ENCODE measurements at regions not wholly inside any gene's neighbourhood (a gene's known extent, or its start where the extent isn't known, plus 50 kb on each side); places are given as distances from the start of the nearest gene placed in this dataset.

DNA sequence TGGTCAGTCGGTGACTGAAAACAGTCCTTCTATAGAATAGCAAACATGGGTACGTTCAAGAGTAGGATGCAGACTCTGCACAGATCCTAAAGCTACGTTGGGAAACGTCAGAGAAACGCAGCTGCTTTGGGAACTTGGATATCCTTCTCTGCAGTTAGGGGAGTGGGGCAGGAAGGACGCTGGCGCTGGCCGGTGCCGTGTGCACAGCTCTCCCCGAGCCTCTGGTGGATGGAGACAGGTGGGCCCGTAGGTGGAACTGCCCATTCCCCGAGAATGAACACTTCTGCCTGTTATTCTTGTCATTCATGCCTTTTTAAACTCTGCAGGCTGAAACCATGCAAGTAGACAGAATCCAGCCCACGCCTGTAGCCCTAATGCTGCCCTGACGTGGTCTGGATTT, 91.7 kb upstream of the MBOAT2 start:
- intact Hi-C loops (cut with DNase I; ENCODE audit: low total_unique reads) = no loop called here
- in situ Hi-C loops (cut with MboI; ENCODE audit: low pct_ligation_motif_present in 1 of 4, low pct_unique_long_range_greater_than_20kb in 1 of 4, low sequenced_read_pairs in 3 of 4) = no loop called here
- H3K27me3 ChIP-seq = no peaks in the 10 kb centered on the region
- DNase-seq = no peak
- H3K4me3 ChIP-seq = no peak overlapping the region
- no peak for TF ChIP-seq EP300 (IDR thresholded peaks at IDR 0.05; ENCODE audit: low read depth)
- TF ChIP-seq, protein P1, sequence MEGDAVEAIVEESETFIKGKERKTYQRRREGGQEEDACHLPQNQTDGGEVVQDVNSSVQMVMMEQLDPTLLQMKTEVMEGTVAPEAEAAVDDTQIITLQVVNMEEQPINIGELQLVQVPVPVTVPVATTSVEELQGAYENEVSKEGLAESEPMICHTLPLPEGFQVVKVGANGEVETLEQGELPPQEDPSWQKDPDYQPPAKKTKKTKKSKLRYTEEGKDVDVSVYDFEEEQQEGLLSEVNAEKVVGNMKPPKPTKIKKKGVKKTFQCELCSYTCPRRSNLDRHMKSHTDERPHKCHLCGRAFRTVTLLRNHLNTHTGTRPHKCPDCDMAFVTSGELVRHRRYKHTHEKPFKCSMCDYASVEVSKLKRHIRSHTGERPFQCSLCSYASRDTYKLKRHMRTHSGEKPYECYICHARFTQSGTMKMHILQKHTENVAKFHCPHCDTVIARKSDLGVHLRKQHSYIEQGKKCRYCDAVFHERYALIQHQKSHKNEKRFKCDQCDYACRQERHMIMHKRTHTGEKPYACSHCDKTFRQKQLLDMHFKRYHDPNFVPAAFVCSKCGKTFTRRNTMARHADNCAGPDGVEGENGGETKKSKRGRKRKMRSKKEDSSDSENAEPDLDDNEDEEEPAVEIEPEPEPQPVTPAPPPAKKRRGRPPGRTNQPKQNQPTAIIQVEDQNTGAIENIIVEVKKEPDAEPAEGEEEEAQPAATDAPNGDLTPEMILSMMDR (IDR thresholded peaks at IDR 0.05) = no peak
- no peak for TF ChIP-seq POLR2A (IDR thresholded peaks at IDR 0.05)
- TF ChIP-seq POLR2AphosphoS5 (IDR thresholded peaks at IDR 0.05) = no peak
- peak overlapping the region in 2 of 4 donors; percentile 16 to 29 for H3K27ac ChIP-seq
- no peaks in the 10 kb centered on the region for H3K9me3 ChIP-seq
- no peaks in the 10 kb centered on the region for H3K36me3 ChIP-seq
- WGBS, 2 donors (ENCODE audit: low coverage in 1 of 2) = 83 to 85% methylated on average over 7 to 14 of the region's 14 CpGs
- H3K4me1 ChIP-seq = peaks cover 4 to 12% (median 9%) of the 10 kb centered on the region in 4 donors

DNA sequence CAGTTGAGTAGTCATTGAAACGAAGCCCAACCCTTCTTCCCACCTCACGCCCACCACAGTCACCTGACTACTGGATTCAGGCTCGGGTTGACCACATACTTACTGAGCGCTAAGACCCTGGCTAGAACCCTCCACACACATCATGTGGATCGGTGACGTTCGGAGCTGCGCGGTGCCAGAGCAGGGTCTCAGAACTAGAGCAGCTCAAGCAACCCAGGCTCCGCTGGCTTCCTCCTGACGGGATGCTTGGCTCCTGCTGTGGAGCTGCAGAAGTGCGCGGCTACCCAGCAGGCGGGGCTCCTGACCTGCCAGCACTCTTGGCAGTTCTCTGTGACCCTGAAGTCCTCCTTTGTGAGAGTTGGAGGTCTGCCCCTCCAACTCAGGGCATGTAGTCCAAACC, 90.6 kb upstream of the MBOAT2 start:
- no peaks in the 10 kb centered on the region for H3K9me3 ChIP-seq
- in situ Hi-C loops (cut with MboI; ENCODE audit: low pct_ligation_motif_present in 1 of 4, low pct_unique_long_range_greater_than_20kb in 1 of 4, low sequenced_read_pairs in 3 of 4) = no loop called here
- no peak overlapping the region for H3K27ac ChIP-seq
- no peaks in the 10 kb centered on the region for H3K27me3 ChIP-seq
- intact Hi-C loops (cut with DNase I; ENCODE audit: low total_unique reads) = no loop called here
- H3K4me1 ChIP-seq = peaks cover 4 to 12% (median 9%) of the 10 kb centered on the region in 4 donors
- TF ChIP-seq POLR2A (IDR thresholded peaks at IDR 0.05) = no peak
- no peak for TF ChIP-seq POLR2AphosphoS5 (IDR thresholded peaks at IDR 0.05)
- TF ChIP-seq EP300 (IDR thresholded peaks at IDR 0.05; ENCODE audit: low read depth) = no peak
- TF ChIP-seq, protein P1 (IDR thresholded peaks at IDR 0.05) = no peak
- no peaks in the 10 kb centered on the region for H3K36me3 ChIP-seq
- WGBS, 2 donors (ENCODE audit: low coverage in 1 of 2) = 93% methylated on average over 10 of the region's 14 CpGs; no CpG with 5 or more reads in 1 of the 2 donors
- DNase-seq = no peak
- H3K4me3 ChIP-seq = no peak overlapping the region

DNA sequence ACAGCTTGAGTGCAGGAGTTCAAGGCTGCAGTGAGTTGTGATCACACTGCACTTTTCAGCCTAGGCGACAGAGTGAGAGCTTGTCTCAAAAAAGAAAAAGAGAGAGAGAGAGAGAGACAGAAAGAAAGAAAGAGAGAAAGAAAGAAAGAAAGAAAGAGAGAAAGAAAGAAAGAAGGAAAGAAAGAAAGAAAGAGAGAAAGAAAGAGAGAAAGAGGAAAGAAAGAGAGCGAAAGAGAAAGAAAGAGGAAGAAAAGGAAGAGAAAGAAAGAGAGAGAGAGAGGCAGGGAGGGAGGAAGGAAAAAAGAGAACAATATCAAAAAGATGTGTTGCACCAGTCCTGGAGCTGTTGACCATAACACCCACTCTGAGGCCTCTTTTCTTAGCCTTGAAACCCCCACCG, 89.8 kb upstream of the MBOAT2 start:
- no peak overlapping the region for H3K27ac ChIP-seq
- no peaks in the 10 kb centered on the region for H3K36me3 ChIP-seq
- no peaks in the 10 kb centered on the region for H3K27me3 ChIP-seq
- H3K9me3 ChIP-seq = no peaks in the 10 kb centered on the region
- peaks cover 4 to 12% (median 9%) of the 10 kb centered on the region in 4 donors for H3K4me1 ChIP-seq
- intact Hi-C loops (cut with DNase I; ENCODE audit: low total_unique reads) = no loop called here
- TF ChIP-seq POLR2AphosphoS5 (IDR thresholded peaks at IDR 0.05) (no peak), POLR2A (IDR thresholded peaks at IDR 0.05) (no peak), EP300 (IDR thresholded peaks at IDR 0.05; ENCODE audit: low read depth) (no peak)
- TF ChIP-seq, protein P1 (IDR thresholded peaks at IDR 0.05) = no peak
- WGBS, 2 donors (ENCODE audit: low coverage in 1 of 2) = 77 to 82% methylated on average over 3 of the region's 3 CpGs
- no peak for DNase-seq
- no peak overlapping the region for H3K4me3 ChIP-seq
- in situ Hi-C loops (cut with MboI; ENCODE audit: low pct_ligation_motif_present in 1 of 4, low pct_unique_long_range_greater_than_20kb in 1 of 4, low sequenced_read_pairs in 3 of 4) = no loop called here

DNA sequence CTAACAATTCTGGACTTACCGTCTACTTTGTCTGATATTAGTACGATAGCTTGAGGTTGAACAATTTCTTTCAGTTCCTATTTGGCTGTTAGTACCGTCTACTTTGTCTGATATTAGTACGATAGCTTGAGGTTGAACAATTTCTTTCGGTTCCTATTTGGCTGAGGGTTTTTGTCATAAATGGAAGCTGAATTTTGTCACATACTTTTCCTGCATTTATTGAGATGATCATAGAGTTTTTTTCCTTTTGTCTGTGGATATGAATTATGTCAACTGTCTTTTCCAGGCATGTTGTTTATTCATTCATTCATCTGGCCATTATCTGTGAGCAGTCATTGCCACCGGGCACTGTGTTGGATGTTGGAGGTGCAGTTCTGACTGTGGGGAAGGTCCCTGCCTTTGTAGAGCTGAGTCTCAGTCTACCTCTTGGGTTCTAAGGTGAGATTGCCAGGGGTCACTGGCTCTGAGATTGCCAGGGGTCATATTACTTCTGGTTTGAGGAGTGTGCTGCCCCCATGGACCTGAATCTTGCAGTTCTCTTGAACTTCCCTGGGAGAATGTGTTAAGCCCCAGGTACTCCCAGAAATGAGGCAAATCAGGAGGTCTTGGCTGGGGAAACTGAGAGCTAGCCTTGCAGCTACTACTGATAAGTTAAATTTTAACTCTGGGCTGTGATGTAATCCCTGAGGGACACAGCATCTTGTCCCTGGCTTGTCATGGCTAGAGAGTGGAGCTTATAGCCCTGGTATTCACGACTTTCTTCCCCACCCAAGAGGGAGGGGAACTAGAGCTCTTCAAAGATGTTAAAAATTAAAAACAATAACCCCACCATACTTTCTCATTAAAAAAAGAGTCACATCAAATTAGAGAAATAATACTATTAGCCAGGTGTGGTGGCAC, 89.1 kb upstream of the MBOAT2 start:
- WGBS, 2 donors (ENCODE audit: low coverage in 1 of 2) = 66 to 68% methylated on average over 5 to 7 of the region's 7 CpGs
- intact Hi-C loops (cut with DNase I; ENCODE audit: low total_unique reads) (no loop called here), in situ Hi-C loops (cut with MboI; ENCODE audit: low pct_ligation_motif_present in 1 of 4, low pct_unique_long_range_greater_than_20kb in 1 of 4, low sequenced_read_pairs in 3 of 4) (no loop called here)
- H3K27ac ChIP-seq = no peak overlapping the region
- no peak for TF ChIP-seq POLR2A (IDR thresholded peaks at IDR 0.05)
- no peak for TF ChIP-seq POLR2AphosphoS5 (IDR thresholded peaks at IDR 0.05)
- TF ChIP-seq, protein P1 (IDR thresholded peaks at IDR 0.05) = no peak
- TF ChIP-seq EP300 (IDR thresholded peaks at IDR 0.05; ENCODE audit: low read depth) = no peak
- no peaks in the 10 kb centered on the region for H3K27me3 ChIP-seq
- peaks cover 4 to 12% (median 9%) of the 10 kb centered on the region in 4 donors for H3K4me1 ChIP-seq
- H3K4me3 ChIP-seq = no peak overlapping the region
- DNase-seq = no peak
- no peaks in the 10 kb centered on the region for H3K9me3 ChIP-seq
- H3K36me3 ChIP-seq = no peaks in the 10 kb centered on the region

Data from transverse colon (tissue), 4 donors.